Islet of Langerhans (tissue), 1 donor: ENCODE measurements at regions not wholly inside any gene's neighbourhood (a gene's known extent, or its start where the extent isn't known, plus 50 kb on each side); places are given as distances from the start of the nearest gene placed in this dataset.

Experiments used
- FAIRE-seq: peaks from one replicate; lab custom pipeline; 2011; peaks lifted over from hg19 to GRCh38; lab: Jason Lieb, UNC

DNA sequence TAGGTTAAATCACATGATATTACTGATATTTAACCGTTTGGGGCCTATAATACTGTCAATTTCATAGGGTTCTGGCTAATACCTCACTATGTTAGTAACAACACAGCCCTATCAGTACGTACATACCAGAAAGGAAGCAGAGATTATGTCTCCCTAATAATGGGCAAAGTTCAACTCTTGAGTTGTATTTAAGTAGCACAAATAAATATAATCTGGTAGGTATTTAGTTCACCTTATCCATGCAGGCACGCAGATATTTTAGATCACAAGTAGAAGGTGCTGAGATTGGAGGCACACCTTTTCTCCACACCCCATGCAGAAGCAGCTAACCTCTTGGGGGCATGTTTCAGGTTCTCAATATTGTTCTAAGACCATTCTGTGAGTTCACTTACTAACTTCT lies 118.9 kb downstream of the IRS1 start:
- FAIRE-seq, result no peak

DNA sequence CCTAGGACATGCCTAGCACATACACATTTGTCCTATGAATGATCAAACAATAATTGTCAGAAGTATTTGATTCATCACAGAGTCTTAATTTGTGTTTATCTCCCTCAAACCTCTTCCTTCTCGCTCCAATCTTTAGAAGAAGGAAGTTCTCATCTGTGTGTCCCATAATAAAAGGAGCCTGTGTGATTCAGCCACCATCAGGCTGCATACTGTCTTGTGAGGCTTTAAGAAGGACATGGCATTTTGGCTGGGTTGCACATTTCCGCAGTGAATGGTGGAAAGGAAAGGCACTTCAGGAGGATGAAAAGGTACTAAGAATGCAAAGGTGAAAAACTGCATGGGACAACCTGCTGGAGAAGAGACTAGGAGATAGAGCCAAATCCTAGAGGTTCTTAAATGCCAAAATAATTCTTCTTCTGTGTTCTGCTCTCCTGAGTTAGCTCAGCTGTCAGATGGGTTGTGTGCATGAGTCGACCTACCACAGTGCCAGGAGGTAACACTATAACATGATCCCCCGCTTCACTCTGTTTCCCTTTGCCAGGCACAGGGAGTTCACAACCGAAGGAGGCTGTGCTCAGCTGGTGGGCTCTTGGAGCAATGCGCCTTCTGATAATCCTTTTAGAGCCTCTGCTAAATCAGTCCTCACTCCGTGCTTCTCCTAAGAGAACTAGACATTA lies 120.1 kb downstream of the IRS1 start:
- FAIRE-seq, result no peak

DNA sequence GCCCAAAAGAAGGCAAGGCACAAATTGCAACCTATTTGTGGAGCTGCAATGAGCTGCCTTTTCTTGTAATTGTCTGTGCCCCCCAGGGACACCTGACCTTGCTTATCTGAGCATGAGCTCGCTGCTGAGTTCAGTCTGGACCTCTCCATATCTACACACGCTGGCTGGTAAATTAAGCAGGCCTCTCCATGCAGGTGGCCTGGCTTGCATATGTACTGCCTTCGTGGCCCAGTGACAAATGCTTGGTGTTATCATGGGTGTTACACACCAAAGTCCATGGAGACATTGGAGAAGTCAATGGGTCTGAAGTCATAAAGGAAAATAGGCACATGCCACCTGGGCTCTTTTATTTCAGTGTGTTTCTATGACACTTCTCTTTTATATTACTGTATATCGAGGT lies 121.2 kb downstream of the IRS1 start:
- no peak for FAIRE-seq

DNA sequence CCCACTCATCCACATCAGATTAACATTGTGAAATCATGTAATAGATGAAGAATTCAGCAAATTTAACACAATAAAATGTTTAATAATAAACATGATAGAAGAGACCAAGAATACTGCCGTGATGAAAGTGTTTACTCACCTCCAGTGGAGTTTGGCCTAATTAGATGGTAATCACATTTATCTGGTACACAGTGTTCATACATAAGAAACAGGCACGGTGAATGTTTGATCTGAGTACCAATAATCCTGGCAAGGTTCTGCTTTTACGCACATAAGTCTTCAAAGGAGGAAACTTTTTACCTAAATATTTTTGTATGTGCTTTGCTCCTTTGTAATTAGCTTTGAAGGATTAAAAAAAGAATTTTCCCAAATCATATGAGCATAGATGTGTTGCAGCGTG lies 122.5 kb downstream of the IRS1 start:
- FAIRE-seq, result no peak

DNA sequence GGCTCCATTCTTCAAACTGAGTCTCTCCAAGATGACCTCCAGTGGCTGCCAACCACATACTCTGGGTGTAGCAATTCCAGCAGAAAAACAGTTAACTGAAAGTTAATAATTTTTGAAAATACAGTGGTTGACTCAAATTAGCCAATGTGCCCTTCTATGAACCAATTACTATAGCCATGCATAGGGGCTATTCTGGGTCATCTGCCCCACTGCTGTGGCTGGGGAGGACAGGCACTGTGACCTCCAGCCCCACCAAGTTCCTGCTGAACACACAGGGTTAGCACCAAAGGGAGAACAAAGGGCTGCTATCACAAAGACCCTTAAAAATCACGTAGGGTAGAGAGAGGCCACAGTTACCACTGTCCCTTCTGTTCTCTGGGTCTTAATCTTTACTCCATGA lies 123.0 kb downstream of the IRS1 start:
- FAIRE-seq, result no peak

DNA sequence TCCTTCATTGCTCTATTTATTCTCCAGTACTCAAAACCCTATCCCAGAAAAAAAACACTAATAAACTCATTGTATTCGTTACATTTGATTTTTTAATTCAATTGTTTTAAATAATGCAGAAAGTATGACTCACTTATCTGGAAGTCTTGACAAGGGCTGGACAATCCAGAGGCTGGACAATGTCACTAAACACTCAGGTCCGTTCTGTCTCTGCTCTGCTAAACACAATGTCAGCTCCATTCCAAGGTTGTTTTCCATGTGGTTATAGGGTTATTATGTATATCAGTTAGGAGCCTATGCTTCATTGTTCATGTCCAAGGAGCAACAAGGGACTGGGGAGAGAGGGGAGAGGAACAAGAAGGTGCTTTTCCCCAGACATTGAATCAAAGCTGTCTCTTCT lies 125.5 kb downstream of the IRS1 start:
- no peak for FAIRE-seq

DNA sequence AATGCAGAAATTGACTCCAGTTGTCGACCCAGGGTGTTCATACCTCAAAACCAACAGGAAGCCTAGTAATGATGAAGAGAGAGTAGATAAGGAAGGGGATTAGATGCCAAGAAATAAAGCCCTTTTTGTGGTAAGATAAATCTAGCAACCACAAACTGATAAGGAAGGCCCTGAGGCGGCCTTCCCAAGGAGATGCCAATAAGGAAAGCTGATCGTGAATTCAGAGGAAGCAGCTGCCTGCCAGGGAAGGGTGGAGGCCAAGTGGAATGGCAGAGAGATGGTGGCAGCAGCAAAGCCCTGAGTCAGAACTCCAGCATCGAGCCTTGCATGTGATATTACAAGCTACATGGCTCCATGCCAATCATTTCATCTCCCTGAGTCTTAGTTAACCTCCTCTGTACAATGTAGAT lies 126.3 kb downstream of the IRS1 start:
- FAIRE-seq, result no peak

DNA sequence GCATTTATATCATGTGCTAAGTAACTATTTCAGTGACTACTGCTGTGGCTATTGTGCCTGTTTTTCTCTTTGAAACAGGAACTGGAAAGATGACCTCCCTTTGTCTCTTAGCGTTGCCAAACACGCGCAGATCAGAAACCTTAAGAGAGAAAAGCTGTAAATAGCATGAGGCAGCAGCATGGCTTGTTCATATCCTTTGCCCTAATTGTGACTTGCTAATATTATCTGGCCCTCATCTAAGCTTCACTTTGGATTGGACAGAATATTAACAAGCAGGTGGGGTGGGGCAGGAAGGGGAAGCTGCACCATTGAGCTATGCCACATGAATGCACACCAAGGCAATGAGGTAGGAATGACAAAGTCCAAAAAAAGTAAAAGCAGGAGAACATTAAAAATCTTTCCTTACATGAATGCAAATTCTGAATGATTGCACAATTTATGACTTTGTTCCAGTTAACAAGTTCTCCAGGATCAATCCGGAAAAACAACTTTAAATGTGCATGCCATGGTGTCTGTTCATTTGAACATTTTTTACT lies 128.4 kb downstream of the IRS1 start:
- FAIRE-seq, result no peak

DNA sequence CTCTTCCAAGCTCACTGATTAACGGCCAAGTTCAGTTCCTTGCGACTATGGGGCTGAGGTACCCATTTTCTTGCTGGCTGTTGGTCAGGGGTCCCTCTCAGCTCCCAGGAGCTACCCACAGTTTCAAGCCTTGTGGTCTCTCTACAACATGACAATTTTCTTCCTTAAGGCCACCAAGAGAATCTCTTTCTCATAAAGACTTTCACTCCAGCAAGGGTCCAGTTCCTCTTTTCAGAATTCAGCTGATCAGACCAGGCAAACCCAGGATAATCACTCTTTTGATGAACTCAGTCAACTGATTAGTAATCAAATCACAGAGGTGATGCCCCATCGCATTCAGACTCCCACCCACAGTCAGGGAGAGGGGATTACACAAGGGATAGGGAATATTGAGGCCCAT lies 129.7 kb downstream of the IRS1 start:
- FAIRE-seq, result no peak

DNA sequence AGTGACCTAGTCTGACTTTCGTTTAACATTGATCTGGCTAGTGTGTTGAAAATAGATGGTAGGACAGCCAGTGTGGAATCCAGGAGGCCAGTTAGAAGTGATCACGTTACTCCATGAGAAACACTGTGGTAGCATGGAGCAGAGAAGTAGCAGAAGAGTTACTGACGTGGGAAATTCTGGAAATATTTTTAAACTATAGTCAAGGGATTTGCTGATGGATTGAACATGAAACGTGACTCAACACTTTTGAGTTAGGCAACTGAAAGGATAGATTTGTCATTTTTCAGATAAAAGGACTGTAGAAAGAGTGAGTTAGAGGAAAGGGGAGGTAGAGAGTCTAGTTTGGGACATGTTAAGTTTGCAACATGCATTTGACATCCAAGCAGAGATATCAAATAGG lies 130.4 kb downstream of the IRS1 start:
- no peak for FAIRE-seq

DNA sequence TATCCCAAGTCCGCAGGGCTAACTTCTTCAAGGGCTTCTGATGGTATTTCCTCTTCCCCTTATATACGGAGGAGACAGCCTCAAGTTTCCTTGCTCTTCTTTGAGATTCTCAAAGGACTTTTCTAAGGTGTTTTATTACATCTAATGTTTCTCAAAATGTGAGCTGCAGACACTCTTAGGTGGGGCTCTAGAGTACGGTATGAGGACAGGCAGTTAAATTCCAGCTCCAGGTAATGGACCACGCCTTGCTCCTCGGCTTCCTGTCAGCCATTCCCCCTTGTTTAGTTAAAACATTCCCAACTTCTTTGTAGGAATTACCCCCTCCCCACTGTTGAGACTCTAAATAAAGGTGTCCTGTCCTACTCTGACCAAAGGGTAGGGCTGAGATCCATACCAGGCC lies 131.9 kb downstream of the IRS1 start:
- FAIRE-seq, result no peak

DNA sequence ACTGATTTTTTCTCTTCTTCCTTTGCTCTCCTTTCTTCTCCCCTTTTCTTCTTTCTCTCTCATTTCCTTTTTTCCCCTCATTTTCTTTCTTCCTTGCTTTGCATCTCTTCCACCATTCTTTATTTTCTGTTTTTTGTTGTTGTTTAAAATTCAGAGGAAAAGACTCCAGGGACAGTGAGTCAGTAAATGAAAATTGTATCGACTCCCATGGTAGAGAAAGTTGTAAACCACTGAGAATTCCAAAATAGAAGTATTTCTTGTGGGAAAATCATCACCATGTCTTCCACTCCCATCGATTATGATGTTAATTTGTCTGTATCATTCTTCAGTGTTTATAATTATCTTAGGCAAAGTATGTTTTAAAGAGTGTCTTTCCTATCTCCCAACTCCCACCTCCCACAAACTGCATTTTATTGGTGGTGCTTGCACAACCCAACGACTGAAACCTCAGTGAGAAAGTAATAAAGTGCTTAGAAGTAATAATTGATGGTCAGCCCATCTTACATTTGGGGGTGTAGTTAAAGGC lies 134.3 kb downstream of the IRS1 start:
- no peak for FAIRE-seq

DNA sequence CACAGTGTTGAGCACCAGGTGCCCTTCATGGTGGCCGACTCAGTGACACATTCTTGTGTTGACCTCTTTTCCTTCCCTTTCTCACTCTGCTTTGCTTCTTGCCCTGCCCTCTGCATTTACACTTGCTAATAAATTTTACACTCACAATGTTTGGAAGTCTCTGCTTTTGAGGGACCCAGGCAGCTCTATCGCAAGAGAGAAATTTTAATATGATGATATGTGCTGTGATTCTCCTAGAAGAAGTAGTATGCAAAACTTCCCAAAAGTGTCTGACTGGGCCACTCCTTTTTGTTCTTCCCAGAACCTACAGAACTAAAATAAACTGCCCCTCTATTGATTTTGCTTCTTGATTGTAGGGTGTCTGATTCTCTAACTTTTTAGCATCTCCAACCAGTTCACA lies 135.0 kb downstream of the IRS1 start:
- FAIRE-seq, result no peak

DNA sequence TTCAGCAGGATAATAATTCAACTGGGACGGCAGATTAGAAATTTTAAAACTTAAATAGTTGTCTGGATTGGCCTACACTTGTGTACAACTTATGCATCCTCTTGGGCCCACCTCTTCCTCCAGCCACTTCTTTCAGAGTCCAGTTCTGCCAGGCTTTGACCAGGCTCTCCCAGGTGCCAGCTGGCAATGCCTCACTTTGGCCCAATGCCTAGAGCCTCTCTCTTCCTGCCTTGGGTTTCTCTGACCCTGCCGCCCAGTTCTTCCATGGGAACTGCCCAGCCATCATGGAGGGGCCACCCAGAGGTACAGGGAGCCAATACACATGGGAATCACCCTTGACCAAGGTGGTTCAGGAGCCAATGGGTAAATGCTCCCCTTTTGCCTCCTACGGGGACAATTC lies 135.5 kb downstream of the IRS1 start:
- FAIRE-seq, result no peak

DNA sequence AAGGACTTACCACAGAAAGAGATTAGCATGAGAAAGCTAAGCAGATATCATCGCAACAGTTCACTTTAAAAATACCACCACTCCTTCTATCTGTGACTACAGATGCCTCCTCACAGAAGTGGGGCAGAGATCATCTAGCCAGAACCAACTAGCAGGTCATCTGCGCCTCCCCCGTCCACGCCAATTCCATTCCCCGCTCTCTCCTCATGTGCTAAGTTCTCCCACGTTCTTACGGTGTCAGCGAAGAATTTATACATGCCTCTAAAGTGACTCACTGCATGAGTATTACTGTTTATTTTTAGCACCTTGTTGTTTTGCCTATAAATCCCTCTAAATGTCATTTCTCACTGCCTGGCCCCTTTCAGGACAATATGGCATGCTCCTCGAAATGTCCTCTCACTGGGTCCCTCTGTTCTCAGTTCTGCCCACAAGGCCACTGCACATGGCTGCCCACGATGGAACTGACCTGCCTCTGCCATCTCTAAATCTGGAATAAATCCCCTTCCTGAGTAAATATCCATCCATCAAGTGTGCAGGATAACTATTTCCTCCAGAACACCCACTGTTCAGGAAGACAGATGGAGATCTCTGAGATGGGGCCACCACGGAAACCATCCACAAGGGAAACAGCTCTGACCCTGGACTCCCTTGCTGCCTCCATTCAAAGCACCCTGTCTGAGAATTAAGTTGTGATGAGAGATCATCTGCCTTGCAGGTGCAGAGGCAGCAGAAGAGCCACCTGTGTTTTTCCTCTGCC lies 137.7 kb downstream of the IRS1 start:
- no peak for FAIRE-seq

DNA sequence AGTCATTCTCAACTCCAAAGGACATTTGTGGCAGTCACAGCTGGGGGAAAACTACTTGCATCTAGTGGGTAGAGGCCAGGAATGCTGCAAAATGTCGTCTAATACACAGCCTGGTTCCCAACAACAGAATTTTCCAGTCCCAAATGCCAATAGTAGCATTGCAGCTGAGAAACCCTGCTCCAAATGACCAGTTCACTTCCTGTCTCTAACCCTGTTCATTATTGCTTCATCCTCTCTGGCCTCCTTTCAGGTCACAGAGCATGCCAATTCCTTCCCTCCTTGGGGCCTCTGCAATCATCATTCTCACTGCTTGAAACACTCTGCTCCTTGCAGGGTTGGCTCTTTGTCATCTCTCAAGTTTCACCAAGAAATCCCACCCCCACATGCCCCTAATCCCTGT lies 139.1 kb downstream of the IRS1 start:
- no peak for FAIRE-seq

DNA sequence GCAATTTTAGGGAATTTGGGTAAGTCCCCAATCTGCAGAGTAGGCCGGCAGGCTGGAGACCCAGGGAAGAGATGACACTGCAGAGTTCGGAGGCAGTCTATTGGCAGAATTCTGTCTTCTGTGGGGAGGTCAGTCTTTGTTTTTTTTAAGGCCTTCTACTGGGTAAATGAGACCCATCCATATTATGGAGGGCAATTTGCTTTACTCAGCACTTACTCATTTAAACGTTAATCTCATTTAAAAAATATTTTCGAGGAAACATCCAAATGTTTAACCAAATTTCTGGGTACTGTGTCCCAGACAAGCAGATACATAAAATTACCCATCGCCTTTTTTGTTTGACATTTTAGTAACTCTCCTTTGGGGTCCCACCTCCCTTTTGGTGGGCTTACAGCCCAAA lies 139.5 kb downstream of the IRS1 start:
- FAIRE-seq, result no peak

DNA sequence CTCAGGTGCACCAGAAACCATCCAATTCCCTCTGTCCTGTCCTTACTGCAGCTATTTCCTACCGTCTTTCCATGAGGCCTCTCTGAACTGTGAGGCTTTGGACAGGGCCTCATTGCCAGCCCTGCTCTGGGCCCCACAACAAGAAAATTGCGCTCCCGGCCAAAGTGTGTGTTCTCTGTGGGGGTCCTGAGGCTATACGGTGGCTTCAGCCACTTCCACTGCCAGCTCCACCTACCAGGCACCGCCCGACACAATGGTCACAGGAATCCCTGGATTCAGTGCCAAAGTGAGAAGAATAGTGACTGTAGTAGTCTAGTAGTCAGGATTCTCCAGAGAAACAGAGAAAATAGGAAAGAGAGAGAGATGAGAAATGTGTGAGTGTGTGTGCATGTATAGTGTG lies 140.2 kb downstream of the IRS1 start:
- no peak for FAIRE-seq

DNA sequence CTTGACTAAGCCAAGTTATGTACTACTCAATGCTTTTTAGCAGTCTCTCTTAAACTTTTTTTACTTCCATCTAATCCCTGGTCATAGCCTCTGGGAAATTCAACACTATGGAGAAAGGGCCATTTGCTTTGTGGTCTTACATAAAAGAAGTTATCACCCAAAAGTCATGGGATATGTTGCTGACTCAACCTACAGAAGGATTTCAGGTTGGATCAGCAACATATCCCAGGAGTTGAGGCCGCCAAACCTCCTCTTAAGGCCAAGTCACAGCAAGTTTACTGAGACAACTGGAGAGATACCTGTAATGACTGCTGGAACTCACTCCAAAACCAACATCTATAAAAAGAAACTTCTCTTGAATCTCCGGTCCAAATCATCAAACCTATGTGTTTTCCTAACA lies 141.1 kb downstream of the IRS1 start:
- no peak for FAIRE-seq

DNA sequence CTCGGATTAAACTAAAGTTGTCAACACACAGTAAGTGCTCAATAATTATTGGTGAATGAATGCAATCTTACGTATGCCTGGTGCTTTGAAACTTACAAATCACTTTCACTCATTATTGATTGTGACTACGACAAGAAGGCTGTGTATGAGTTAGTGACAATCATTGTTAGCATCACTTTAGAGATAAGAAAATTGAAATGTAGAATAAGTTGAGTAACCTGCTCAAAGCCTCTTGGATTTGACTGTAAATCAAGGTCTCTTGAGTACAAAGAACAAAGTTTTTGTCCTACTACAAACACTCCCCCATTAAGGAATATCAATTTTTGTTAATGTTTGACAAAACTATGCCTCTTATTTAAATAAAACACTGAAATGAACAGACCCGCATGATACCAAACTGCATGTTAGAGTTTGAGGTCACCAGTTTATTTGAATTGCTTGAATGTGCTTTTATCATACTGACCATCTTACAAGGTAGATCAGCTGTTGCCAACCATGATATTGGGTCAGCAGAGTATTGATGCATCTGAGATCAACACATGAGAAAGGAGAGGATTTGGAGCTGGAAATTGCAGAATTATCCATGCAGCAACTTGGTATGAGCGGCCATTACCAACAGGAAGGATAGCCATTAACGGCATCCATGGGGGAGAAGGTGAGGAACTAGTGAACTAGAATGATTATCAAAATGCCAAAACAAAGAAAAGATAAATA lies 142.1 kb downstream of the IRS1 start:
- no peak for FAIRE-seq

DNA sequence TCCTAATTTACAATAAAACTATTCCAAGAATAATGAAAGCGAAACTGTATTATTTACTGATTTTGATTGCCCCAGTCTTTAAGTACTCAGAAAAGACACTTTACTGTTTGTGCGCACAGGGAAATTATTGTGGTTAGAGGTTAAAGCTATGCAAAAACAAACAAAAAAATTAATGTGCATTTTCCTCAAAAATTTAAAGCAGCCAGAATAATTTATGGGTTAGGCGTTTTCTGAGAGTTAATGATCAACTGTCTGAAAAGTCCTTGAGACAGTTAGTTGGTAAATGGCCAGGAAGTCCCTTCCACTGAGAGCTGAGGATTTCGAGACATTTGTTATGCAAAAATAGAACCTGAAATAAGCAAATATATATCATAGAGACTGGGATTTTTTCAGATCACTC lies 143.3 kb downstream of the IRS1 start:
- no peak for FAIRE-seq

DNA sequence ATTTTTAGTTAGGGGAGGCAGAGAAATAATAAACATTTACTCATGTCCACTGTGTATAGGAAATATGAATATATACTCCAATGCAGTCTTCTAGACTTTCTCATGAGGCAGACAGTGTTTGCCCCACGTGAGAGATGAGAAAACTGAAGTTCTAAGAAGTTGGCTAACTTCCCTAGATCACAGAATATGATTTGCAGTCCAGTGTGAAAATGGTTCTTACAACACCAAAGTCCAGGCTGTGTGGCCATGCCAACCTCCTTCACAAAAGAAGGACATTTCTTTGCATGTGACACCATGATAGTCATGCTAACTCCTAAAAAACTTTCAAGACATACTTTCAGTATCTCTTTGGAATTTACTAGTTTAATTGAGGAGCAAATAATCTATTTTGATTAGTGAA lies 143.7 kb downstream of the IRS1 start:
- no peak for FAIRE-seq
